ENCODE measurements at regions not wholly inside any gene's neighbourhood (a gene's known extent, or its start where the extent isn't known, plus 50 kb on each side); places are given as distances from the start of the nearest gene placed in this dataset.

DNA sequence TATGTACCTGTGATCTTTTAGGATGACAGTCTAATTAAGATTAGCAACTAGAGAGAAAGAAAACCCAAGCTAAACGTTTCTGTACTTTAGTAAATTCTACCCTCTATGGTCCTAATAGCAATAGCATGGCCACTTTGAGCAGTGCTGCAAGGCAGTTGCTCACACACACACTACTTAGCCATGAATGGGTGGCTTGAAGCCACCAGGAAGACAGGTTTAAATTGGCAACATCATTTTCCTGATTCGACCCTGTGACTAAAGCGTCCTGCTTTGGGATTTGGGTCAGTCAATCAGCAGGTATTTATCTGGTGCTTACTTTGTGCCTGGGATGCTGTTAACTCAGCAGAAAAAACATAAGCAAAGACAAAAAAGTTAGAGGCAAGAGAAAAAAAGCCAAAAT, 150.6 kb downstream of the ARRDC3 start:
- Histone ChIP-seq H2AFZ (ENCODE audit: low read length) (peak overlapping the region; percentile 27; the same call in 1 of the 2 replicates), H3K79me1 (ENCODE audit: low read depth, low read length) (no peaks in the 10 kb centered on the region), H2BK120ac (replicated peaks; ENCODE audit: low read depth, low read length) (no peak overlapping the region), H4K8ac (ENCODE audit: extremely low read depth, insufficient read depth, low read length) (no peak overlapping the region), H3K9ac (replicated peaks in 1 of 4; ENCODE audit: extremely low read depth in 1 of 4, low read depth in 3 of 4, low read length in 3 of 4) (no peak overlapping the region), H2BK5ac (ENCODE audit: low read depth, low read length) (no peak overlapping the region), H3K14ac (ENCODE audit: insufficient read length) (no peak overlapping the region), H2BK12ac (ENCODE audit: low read depth, low read length) (no peak overlapping the region), H3K9me3 (ENCODE audit: insufficient read depth in 2 of 2, low read depth in 1 of 2, low read length in 1 of 2) (0 out of 4 replicates have a peak, but pooled peaks cover 0 to 2% of the 10 kb centered on the region in 2 experiments), H3K4me2 (ENCODE audit: insufficient read depth in 1 of 2, low read depth in 2 of 2, low read length in 2 of 2) (no peak overlapping the region), H3K4ac (replicated peaks; ENCODE audit: insufficient read length, low read depth, low read length) (no peak overlapping the region), H3K23ac (ENCODE audit: insufficient read length) (no peak overlapping the region), H2BK20ac (ENCODE audit: low read length) (no peak overlapping the region), H3K4me1 (replicated peaks in 1 of 4; ENCODE audit: control insufficient read depth in 3 of 4, insufficient read depth in 4 of 4, low read length in 3 of 4) (no peaks in the 10 kb centered on the region), H4K5ac (ENCODE audit: insufficient read length, low read depth, low read length) (no peak overlapping the region), H2BK15ac (ENCODE audit: low read length) (no peak overlapping the region), H3K27ac (ENCODE audit: low read depth, low read length) (no peak overlapping the region), H3K18ac (ENCODE audit: extremely low read depth, low read length) (no peak overlapping the region), H3K79me2 (ENCODE audit: control insufficient read depth in 1 of 2, insufficient read depth in 2 of 2, low read length in 2 of 2) (no peaks in the 10 kb centered on the region), H3K23me2 (ENCODE audit: low read depth, low read length) (no peaks in the 10 kb centered on the region), H4K91ac (replicated peaks; ENCODE audit: insufficient read length, low read length) (no peak overlapping the region), H3K36me3 (ENCODE audit: control insufficient read depth in 2 of 4, insufficient read depth in 4 of 4, low read length in 3 of 4) (no peaks in the 10 kb centered on the region), H3K56ac (replicated peaks; ENCODE audit: insufficient read length, low read depth, low read length) (no peak overlapping the region), H3K4me3 (ENCODE audit: extremely low read depth in 1 of 4, insufficient read depth in 2 of 4, low read depth in 3 of 4, low read length in 4 of 4) (no peak overlapping the region), H3K27me3 (replicated peaks in 1 of 4; ENCODE audit: control insufficient read depth in 3 of 4, extremely low read depth in 1 of 4, insufficient read depth in 3 of 4, low read length in 3 of 4) (no peaks in the 10 kb centered on the region), H4K20me1 (replicated peaks in 1 of 2; ENCODE audit: control insufficient read depth in 1 of 2, insufficient read depth in 2 of 2, low read length in 2 of 2) (no peaks in the 10 kb centered on the region), H2AK5ac (ENCODE audit: low read depth, low read length) (no peak overlapping the region)
- DNase-seq (ENCODE audit: low read depth in 1 of 2, low spot score in 2 of 2) (no peak), FAIRE-seq (no peak)
- POLR2A ChIA-PET (ENCODE audit: partially characterized antibody) = interaction anchor here (0.6 to 1.1 kb wide), 2 partner anchors 150 to 1195 kb away, joined by 4 to 7 read pairs; partner anchors contain the start of gene ARRDC3
- 84% methylated on average over 3 of the region's 3 CpGs; no CpG with 5 or more reads in 1 of the 2 experiments for WGBS, 2 experiments (ENCODE audit: extremely low coverage in 1 of 2, insufficient coverage in 1 of 2, insufficient read length in 1 of 2, insufficient replicate concordance in 2 of 2, low coverage in 1 of 2, low lambda C conversion rate in 2 of 2, missing lambda C conversion rate in 1 of 2)
- CTCF ChIA-PET (ENCODE audit: partially characterized antibody) = interaction anchor here (1.0 to 4.8 kb wide), 8 partner anchors 9 to 189 kb away, joined by 3 to 28 read pairs (median 4); no protein-coding TSS in a partner anchor
- TF ChIP-seq, protein P1, sequence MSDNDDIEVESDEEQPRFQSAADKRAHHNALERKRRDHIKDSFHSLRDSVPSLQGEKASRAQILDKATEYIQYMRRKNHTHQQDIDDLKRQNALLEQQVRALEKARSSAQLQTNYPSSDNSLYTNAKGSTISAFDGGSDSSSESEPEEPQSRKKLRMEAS (IDR thresholded peaks at IDR 0.05) = no peak
- TF ChIP-seq RNF2 (IDR thresholded peaks at IDR 0.05; ENCODE audit: borderline replicate concordance, low read depth, low read length, missing control alignments, poor library complexity, severe bottlenecking) = no peak
- TF ChIP-seq TCF12 (IDR thresholded peaks at IDR 0.05; ENCODE audit: low read depth, low read length) = no peak
- no peak for TF ChIP-seq GABPA (IDR thresholded peaks at IDR 0.05; ENCODE audit: borderline replicate concordance, insufficient read depth, low read length)
- TF ChIP-seq CTBP2 (IDR thresholded peaks at IDR 0.05; ENCODE audit: borderline replicate concordance, insufficient read depth, insufficient read length, low read length) = no peak
- TF ChIP-seq TAF7 (optimal IDR thresholded peaks at IDR 0.05; ENCODE audit: borderline replicate concordance, low read depth, low read length) = no peak
- TF ChIP-seq, protein P2, sequence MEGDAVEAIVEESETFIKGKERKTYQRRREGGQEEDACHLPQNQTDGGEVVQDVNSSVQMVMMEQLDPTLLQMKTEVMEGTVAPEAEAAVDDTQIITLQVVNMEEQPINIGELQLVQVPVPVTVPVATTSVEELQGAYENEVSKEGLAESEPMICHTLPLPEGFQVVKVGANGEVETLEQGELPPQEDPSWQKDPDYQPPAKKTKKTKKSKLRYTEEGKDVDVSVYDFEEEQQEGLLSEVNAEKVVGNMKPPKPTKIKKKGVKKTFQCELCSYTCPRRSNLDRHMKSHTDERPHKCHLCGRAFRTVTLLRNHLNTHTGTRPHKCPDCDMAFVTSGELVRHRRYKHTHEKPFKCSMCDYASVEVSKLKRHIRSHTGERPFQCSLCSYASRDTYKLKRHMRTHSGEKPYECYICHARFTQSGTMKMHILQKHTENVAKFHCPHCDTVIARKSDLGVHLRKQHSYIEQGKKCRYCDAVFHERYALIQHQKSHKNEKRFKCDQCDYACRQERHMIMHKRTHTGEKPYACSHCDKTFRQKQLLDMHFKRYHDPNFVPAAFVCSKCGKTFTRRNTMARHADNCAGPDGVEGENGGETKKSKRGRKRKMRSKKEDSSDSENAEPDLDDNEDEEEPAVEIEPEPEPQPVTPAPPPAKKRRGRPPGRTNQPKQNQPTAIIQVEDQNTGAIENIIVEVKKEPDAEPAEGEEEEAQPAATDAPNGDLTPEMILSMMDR (IDR thresholded peaks at IDR 0.05; ENCODE audit: control extremely low read depth in 1 of 3, insufficient read depth in 1 of 3, low read depth in 1 of 3, low read length in 3 of 3) = no peak
- no peak for TF ChIP-seq SAP30 (IDR thresholded peaks at IDR 0.05; ENCODE audit: insufficient read depth, insufficient replicate concordance, low read length)
- TF ChIP-seq ASH2L (IDR thresholded peaks at IDR 0.05; ENCODE audit: low read length) = no peak
- no peak for TF ChIP-seq TAF1 (IDR thresholded peaks at IDR 0.05; ENCODE audit: low read depth, low read length)

Data from H1 (cell line).